BLaER1 treated with 17β-estradiol and CSF1 and Interleukin-3, amounts not matched to agents 10 nM and 100 nM (cell line): ENCODE measurements at regions not wholly inside any gene's neighbourhood (a gene's known extent, or its start where the extent isn't known, plus 50 kb on each side); places are given as distances from the start of the nearest gene placed in this dataset.
A peak's percentile ranks its signal among the peaks of the same experiment; 100 is the strongest.

ENCODE experiments used
- H3K27ac ChIP-seq, 11 experiments: shearing (Covaris generic); formaldehyde crosslinking; 2 replicates each; pipeline ENCODE4 v1.8.1; 2022
- H3K27me3 ChIP-seq, 11 experiments: shearing (Covaris generic); formaldehyde crosslinking; 2 replicates each; pipeline ENCODE4 v1.8.1; 2022
- H3K36me3 ChIP-seq, 11 experiments: shearing (Covaris generic); formaldehyde crosslinking; 2 replicates each; pipeline ENCODE4 v1.8.1; 2022
- H3K4me1 ChIP-seq, 10 experiments: shearing (Covaris generic); formaldehyde crosslinking; 2 replicates each; pipeline ENCODE4 v1.8.1; 2022
- H3K4me2 ChIP-seq, 11 experiments: shearing (Covaris generic); formaldehyde crosslinking; 2 replicates each; pipeline ENCODE4 v1.8.1; 2022
- H3K4me3 ChIP-seq, 10 experiments: shearing (Covaris generic); formaldehyde crosslinking; 2 replicates each; pipeline ENCODE4 v1.8.1; 2022
- H3K9ac ChIP-seq, 11 experiments: shearing (Covaris generic); formaldehyde crosslinking; 2 replicates each; pipeline ENCODE4 v1.8.1; 2022
- H3K9me3 ChIP-seq, 11 experiments: shearing (Covaris generic); formaldehyde crosslinking; replicated peaks in 1 of 11; 2 replicates each; pipeline ENCODE4 v1.8.1; 2022
- H4K20me1 ChIP-seq, 11 experiments: shearing (Covaris generic); formaldehyde crosslinking; 2 replicates each; pipeline ENCODE4 v1.8.1; 2022
- Cebpa-rat ChIP-seq, 11 experiments: shearing (Covaris generic); IDR thresholded peaks; 2 replicates each; pipeline ENCODE4 v1.8.1; 2022

DNA sequence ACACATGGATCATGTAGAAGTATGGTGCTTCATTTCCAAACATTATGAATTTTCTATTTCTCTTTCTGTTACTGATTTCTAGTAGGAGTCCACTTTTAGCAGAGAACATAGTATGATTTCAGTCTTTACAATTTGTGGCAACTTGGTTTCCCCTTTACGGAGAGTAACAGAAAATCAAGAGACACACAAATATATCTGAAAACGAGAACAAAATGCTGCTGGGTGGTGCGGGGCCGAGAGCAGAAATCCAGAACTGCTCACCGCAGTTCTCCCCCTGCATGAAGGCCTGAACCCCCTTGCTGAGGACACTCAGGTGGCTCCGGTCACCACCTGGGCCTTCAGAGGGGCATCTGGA, 94.5 kb upstream of the FMN2 start:
- H3K4me2 ChIP-seq, result no peak overlapping the region

DNA sequence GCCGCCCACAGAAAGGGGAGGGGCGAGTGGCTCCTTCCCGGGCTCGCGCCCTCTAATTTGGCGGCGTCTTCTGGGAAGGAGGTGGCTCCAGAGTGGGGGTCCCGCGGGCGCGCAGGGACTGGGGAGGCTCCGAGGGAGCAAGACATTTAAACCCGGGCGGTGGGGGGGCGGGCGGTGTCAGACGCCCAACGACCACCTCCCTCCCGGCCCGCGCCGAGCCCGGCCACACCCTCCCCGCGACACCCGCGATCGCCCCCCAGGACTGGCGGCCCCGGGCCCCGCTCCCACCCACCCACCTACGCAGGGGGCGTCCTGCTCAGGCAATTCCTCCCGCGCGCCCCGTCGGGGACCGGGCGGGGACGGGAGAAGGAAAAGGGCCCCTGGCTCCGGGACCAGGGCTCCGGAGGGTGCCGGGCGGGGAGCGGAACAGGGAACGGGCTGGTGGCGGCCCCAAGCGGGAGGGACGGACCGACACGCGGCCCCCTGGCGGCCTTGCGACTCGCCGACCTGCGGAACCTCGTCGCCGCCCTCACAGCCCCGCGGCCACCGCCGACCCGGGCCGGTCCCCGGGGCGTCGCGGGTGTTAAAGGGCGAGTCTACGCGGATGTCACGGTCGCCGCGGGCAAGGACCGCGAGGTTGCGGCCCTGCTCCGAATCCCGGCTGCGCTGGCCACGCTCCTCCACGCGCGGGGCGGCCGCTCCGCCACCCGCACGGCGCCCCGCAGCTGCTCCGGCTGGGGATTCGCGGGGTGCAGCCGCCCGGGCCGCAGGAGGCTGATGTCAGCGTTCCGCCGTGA, 94.0 kb upstream of the FMN2 start:
- peaks cover 0 to 4% (median 0%) of the 10 kb centered on the region in 10 experiments; a peak in 1 of 20 replicates for H3K4me1 ChIP-seq
- H3K36me3 ChIP-seq, result no peaks in the 10 kb centered on the region
- no peak for TF ChIP-seq Cebpa-rat (IDR thresholded peaks at IDR 0.05)
- H3K9me3 ChIP-seq, result peaks cover 5 to 12% (median 10%) of the 10 kb centered on the region in 11 experiments; a peak in 20 of 22 replicates
- H3K27ac ChIP-seq, result no peak overlapping the region
- H3K27me3 ChIP-seq, result no peaks in the 10 kb centered on the region
- no peaks in the 10 kb centered on the region for H4K20me1 ChIP-seq
- no peak overlapping the region for H3K4me2 ChIP-seq
- no peak overlapping the region for H3K9ac ChIP-seq
- H3K4me3 ChIP-seq, result no peak overlapping the region

More for the DNA sequence above, 94.5 kb upstream of the FMN2 start:
- Histone ChIP-seq H3K9ac (no peak overlapping the region), H3K36me3 (no peaks in the 10 kb centered on the region), H3K9me3 (peaks cover 5 to 12% (median 10%) of the 10 kb centered on the region in 11 experiments; a peak in 20 of 22 replicates), H3K4me3 (no peak overlapping the region), H3K27me3 (no peaks in the 10 kb centered on the region), H4K20me1 (no peaks in the 10 kb centered on the region), H3K27ac (no peak overlapping the region), H3K4me1 (peaks cover 0 to 4% (median 0%) of the 10 kb centered on the region in 10 experiments; a peak in 1 of 20 replicates)
- TF ChIP-seq Cebpa-rat (IDR thresholded peaks at IDR 0.05), result no peak

GRCh38 chr1:239998312-239998649, 93.4 kb upstream of the FMN2 start:
- peaks cover 0 to 4% (median 0%) of the 10 kb centered on the region in 10 experiments; a peak in 1 of 20 replicates for H3K4me1 ChIP-seq
- H3K4me3 ChIP-seq, result no peak overlapping the region
- H4K20me1 ChIP-seq, result no peaks in the 10 kb centered on the region
- H3K27ac ChIP-seq, result no peak overlapping the region
- no peaks in the 10 kb centered on the region for H3K27me3 ChIP-seq
- H3K36me3 ChIP-seq, result no peaks in the 10 kb centered on the region
- no peak overlapping the region for H3K9ac ChIP-seq
- TF ChIP-seq Cebpa-rat (IDR thresholded peaks at IDR 0.05), result no peak
- no peak overlapping the region for H3K4me2 ChIP-seq
- H3K9me3 ChIP-seq, result peaks cover 5 to 12% (median 10%) of the 10 kb centered on the region in 11 experiments; a peak in 20 of 22 replicates

DNA sequence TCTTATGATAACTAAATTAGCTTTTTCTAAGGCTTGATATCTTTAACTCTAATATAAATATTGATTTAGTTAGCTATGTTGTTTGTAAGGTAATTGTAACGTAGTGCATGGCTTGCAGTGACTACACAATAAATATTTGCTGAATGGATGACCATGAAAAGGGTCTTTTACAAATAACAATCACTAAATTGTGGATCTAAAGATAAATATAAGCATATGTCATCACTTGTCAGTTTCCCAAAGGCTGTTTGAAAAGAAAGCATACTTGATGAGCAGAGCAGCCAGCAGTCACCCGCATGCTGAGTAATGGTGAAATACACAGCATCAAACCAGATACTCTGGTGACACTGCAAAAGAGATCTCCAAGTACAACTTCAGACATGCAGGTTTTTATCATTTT, 92.5 kb upstream of the FMN2 start:
- no peaks in the 10 kb centered on the region for H4K20me1 ChIP-seq
- peaks cover 5 to 12% (median 10%) of the 10 kb centered on the region in 11 experiments; a peak in 20 of 22 replicates for H3K9me3 ChIP-seq
- no peak overlapping the region for H3K27ac ChIP-seq
- H3K9ac ChIP-seq, result no peak overlapping the region
- H3K36me3 ChIP-seq, result no peaks in the 10 kb centered on the region
- H3K27me3 ChIP-seq, result no peaks in the 10 kb centered on the region
- no peak overlapping the region for H3K4me3 ChIP-seq
- TF ChIP-seq Cebpa-rat (IDR thresholded peaks at IDR 0.05), result no peak
- no peak overlapping the region for H3K4me2 ChIP-seq
- peaks cover 0 to 4% (median 0%) of the 10 kb centered on the region in 10 experiments; a peak in 1 of 20 replicates for H3K4me1 ChIP-seq

- no peak for TF ChIP-seq Cebpa-rat (IDR thresholded peaks at IDR 0.05)
- Histone ChIP-seq H4K20me1 (no peaks in the 10 kb centered on the region), H3K4me2 (no peak overlapping the region), H3K27ac (peak overlapping the region in 1 of 11 experiments; percentile 11; a peak in 1 of 22 replicates), H3K9ac (no peak overlapping the region), H3K4me1 (no peaks in the 10 kb centered on the region; a peak in 1 of 20 replicates), H3K4me3 (no peak overlapping the region), H3K36me3 (no peaks in the 10 kb centered on the region), H3K27me3 (no peaks in the 10 kb centered on the region), H3K9me3 (peaks cover 5 to 12% (median 10%) of the 10 kb centered on the region in 11 experiments; a peak in 20 of 22 replicates)
Measured at GRCh38 chr1:240000634-240001033, 91.0 kb upstream of the FMN2 start.

- Histone ChIP-seq H3K4me2 (no peak overlapping the region), H3K36me3 (no peaks in the 10 kb centered on the region), H3K27me3 (no peaks in the 10 kb centered on the region), H3K4me3 (no peak overlapping the region), H3K9me3 (peaks cover 5 to 12% (median 10%) of the 10 kb centered on the region in 11 experiments; a peak in 20 of 22 replicates), H3K9ac (no peak overlapping the region), H3K27ac (0 out of 22 replicates have a peak overlapping the region, but pooled peaks of 1 of the 11 experiments have one; percentile 11), H4K20me1 (no peaks in the 10 kb centered on the region), H3K4me1 (no peaks in the 10 kb centered on the region; a peak in 1 of 20 replicates)
- no peak for TF ChIP-seq Cebpa-rat (IDR thresholded peaks at IDR 0.05)
Measured at GRCh38 chr1:240001177-240001740, 90.4 kb upstream of the FMN2 start.

- TF ChIP-seq Cebpa-rat (IDR thresholded peaks at IDR 0.05), result no peak
- H3K4me2 ChIP-seq, result no peak overlapping the region
- no peak overlapping the region for H3K27ac ChIP-seq
- no peaks in the 10 kb centered on the region for H3K27me3 ChIP-seq
- H3K4me1 ChIP-seq, result no peaks in the 10 kb centered on the region; a peak in 1 of 20 replicates
- H3K36me3 ChIP-seq, result no peaks in the 10 kb centered on the region
- H4K20me1 ChIP-seq, result no peaks in the 10 kb centered on the region
- no peak overlapping the region for H3K9ac ChIP-seq
- no peaks in the 10 kb centered on the region for H3K9me3 ChIP-seq
- no peak overlapping the region for H3K4me3 ChIP-seq
Measured at GRCh38 chr1:240004086-240004749, 87.5 kb upstream of the FMN2 start.

- H3K4me1 ChIP-seq, result no peaks in the 10 kb centered on the region
- no peak overlapping the region for H3K27ac ChIP-seq
- no peak for TF ChIP-seq Cebpa-rat (IDR thresholded peaks at IDR 0.05)
- H3K9me3 ChIP-seq, result peaks cover 9 to 13% (median 10%) of the 10 kb centered on the region in 11 experiments; a peak in 16 of 22 replicates
- H3K9ac ChIP-seq, result no peak overlapping the region
- no peak overlapping the region for H3K4me3 ChIP-seq
- no peak overlapping the region for H3K4me2 ChIP-seq
- H4K20me1 ChIP-seq, result no peaks in the 10 kb centered on the region
- H3K36me3 ChIP-seq, result no peaks in the 10 kb centered on the region
- H3K27me3 ChIP-seq, result no peaks in the 10 kb centered on the region
Measured at GRCh38 chr1:240005997-240006650, 85.6 kb upstream of the FMN2 start.

- H4K20me1 ChIP-seq, result no peaks in the 10 kb centered on the region
- no peak overlapping the region for H3K27ac ChIP-seq
- no peaks in the 10 kb centered on the region for H3K36me3 ChIP-seq
- no peaks in the 10 kb centered on the region for H3K27me3 ChIP-seq
- no peak overlapping the region for H3K4me3 ChIP-seq
- H3K4me1 ChIP-seq, result no peaks in the 10 kb centered on the region
- no peak for TF ChIP-seq Cebpa-rat (IDR thresholded peaks at IDR 0.05)
- no peak overlapping the region for H3K4me2 ChIP-seq
- H3K9me3 ChIP-seq, result peaks cover 9 to 16% (median 12%) of the 10 kb centered on the region in 11 experiments; a peak in 16 of 22 replicates
- H3K9ac ChIP-seq, result no peak overlapping the region
Measured at GRCh38 chr1:240008298-240008697, 83.4 kb upstream of the FMN2 start.
